GM04503 (cell line): ENCODE measurements at regions not wholly inside any gene's neighbourhood (a gene's known extent, or its start where the extent isn't known, plus 50 kb on each side); places are given as distances from the start of the nearest gene placed in this dataset.
A peak's percentile ranks its signal among the peaks of the same experiment; 100 is the strongest.

Experiments
- DNase-seq: peaks from one replicate; pipeline ENCODE4 v3.0.0-alpha.2; 2012; ENCODE audit warnings: low read depth

- no peak for DNase-seq
Measured at GRCh38 chr2:7974936-7975335, 706.9 kb upstream of the ID2 start.

- no peak for DNase-seq
Measured at GRCh38 chr2:7976206-7976605, 705.6 kb upstream of the ID2 start.

- DNase-seq: no peak
Measured at GRCh38 chr2:7977981-7978380, 703.9 kb upstream of the ID2 start.

GRCh38 chr2:7982054-7982453 is 699.8 kb upstream of the ID2 start:
- no peak for DNase-seq

GRCh38 chr2:7983451-7983850 is 698.4 kb upstream of the ID2 start:
- DNase-seq: no peak

- no peak for DNase-seq
Measured at GRCh38 chr2:7983912-7984311, 697.9 kb upstream of the ID2 start.

- DNase-seq: no peak
Measured at GRCh38 chr2:7984693-7985353, 697.0 kb upstream of the ID2 start.

GRCh38 chr2:7986431-7986830 is 695.4 kb upstream of the ID2 start:
- no peak for DNase-seq

GRCh38 chr2:7987992-7988391 is 693.9 kb upstream of the ID2 start:
- DNase-seq: no peak

GRCh38 chr2:7988440-7988839 is 693.4 kb upstream of the ID2 start:
- no peak for DNase-seq

GRCh38 chr2:7989823-7990222 is 692.0 kb upstream of the ID2 start:
- DNase-seq: no peak

GRCh38 chr2:7992612-7993602 is 688.9 kb upstream of the ID2 start:
- no peak for DNase-seq

GRCh38 chr2:7994397-7994951 is 687.4 kb upstream of the ID2 start:
- DNase-seq: no peak

GRCh38 chr2:7997279-7997678 is 684.6 kb upstream of the ID2 start:
- DNase-seq: no peak

GRCh38 chr2:7999683-8000476 is 682.0 kb upstream of the ID2 start:
- no peak for DNase-seq

- DNase-seq: no peak
Measured at GRCh38 chr2:8000870-8001269, 681.0 kb upstream of the ID2 start.

GRCh38 chr2:8002765-8003393 is 679.0 kb upstream of the ID2 start:
- no peak for DNase-seq

- peak; percentile 66 for DNase-seq
Measured at GRCh38 chr2:8003462-8004075, 678.3 kb upstream of the ID2 start.

- DNase-seq: peak; percentile 78
Measured at GRCh38 chr2:8004250-8004681, 677.6 kb upstream of the ID2 start.

GRCh38 chr2:8006181-8006580 is 675.7 kb upstream of the ID2 start:
- no peak for DNase-seq

- no peak for DNase-seq
Measured at GRCh38 chr2:8006626-8007025, 675.2 kb upstream of the ID2 start.
